Stimulated activated CD8-positive, alpha-beta memory T cell treated with anti-CD3 and anti-CD28 coated beads, Interleukin-2, amount 100 ng/mL, for 48 hours (primary cell): ENCODE measurements at regions not wholly inside any gene's neighbourhood (a gene's known extent, or its start where the extent isn't known, plus 50 kb on each side); places are given as distances from the start of the nearest gene placed in this dataset.
A peak's percentile ranks its signal among the peaks of the same experiment; 100 is the strongest.

Source experiments
- DNase-seq, 2 donors: peaks; one replicate each; pipeline ENCODE4 v3.0.0-alpha.2; 2020; ENCODE audit warnings: low read depth in 2 of 2

GRCh38 chr9:105861972-105862371, 167.6 kb downstream of the TMEM38B start:
- no peak for DNase-seq

GRCh38 chr9:105864248-105864898, 170.0 kb downstream of the TMEM38B start:
- DNase-seq = no peak

GRCh38 chr9:105865285-105865684, 170.9 kb downstream of the TMEM38B start:
- no peak for DNase-seq

- DNase-seq = no peak
Measured at GRCh38 chr9:105871540-105871939, 177.2 kb downstream of the TMEM38B start.

- no peak for DNase-seq
Measured at GRCh38 chr9:105873801-105874200, 179.5 kb downstream of the TMEM38B start.

- no peak for DNase-seq
Measured at GRCh38 chr9:105877721-105878120, 183.4 kb downstream of the TMEM38B start.

- DNase-seq = no peak
Measured at GRCh38 chr9:105879181-105879580, 184.8 kb downstream of the TMEM38B start.

GRCh38 chr9:105880517-105880916, 186.2 kb downstream of the TMEM38B start:
- no peak for DNase-seq

- DNase-seq = no peak
Measured at GRCh38 chr9:105881021-105881420, 186.7 kb downstream of the TMEM38B start.

GRCh38 chr9:105881654-105882349, 187.5 kb downstream of the TMEM38B start:
- DNase-seq = peak; percentile 37 to 55

- no peak for DNase-seq
Measured at GRCh38 chr9:105883847-105884246, 189.5 kb downstream of the TMEM38B start.

- no peak for DNase-seq
Measured at GRCh38 chr9:105884416-105884815, 190.1 kb downstream of the TMEM38B start.

GRCh38 chr9:105886136-105886535, 191.8 kb downstream of the TMEM38B start:
- DNase-seq = no peak

- no peak for DNase-seq
Measured at GRCh38 chr9:105887679-105888078, 193.3 kb downstream of the TMEM38B start.

GRCh38 chr9:105890046-105890822, 195.9 kb downstream of the TMEM38B start:
- DNase-seq = no peak

- no peak for DNase-seq
Measured at GRCh38 chr9:105900123-105900522, 205.8 kb downstream of the TMEM38B start.

- DNase-seq = no peak
Measured at GRCh38 chr9:105901514-105902109, 207.3 kb downstream of the TMEM38B start.

- DNase-seq = no peak
Measured at GRCh38 chr9:105908069-105908468, 213.7 kb downstream of the TMEM38B start.

GRCh38 chr9:105911104-105911911, 217.0 kb downstream of the TMEM38B start:
- no peak for DNase-seq

- no peak for DNase-seq
Measured at GRCh38 chr9:105912157-105912862, 218.0 kb downstream of the TMEM38B start.
